ENCODE measurements at regions not wholly inside any gene's neighbourhood (a gene's known extent, or its start where the extent isn't known, plus 50 kb on each side); places are given as distances from the start of the nearest gene placed in this dataset.

GRCh38 chr21:27248814-27249213, 281.9 kb upstream of the ADAMTS5 start:
- TF ChIP-seq CTCF (IDR thresholded peaks at IDR 0.05) (no peak), POLR2A (IDR thresholded peaks at IDR 0.05) (no peak)

All from uterus (tissue), 2 donors.